H1 (cell line): ENCODE measurements at regions not wholly inside any gene's neighbourhood (a gene's known extent, or its start where the extent isn't known, plus 50 kb on each side); places are given as distances from the start of the nearest gene placed in this dataset.

Experiments
- ATF2 ChIP-seq: IDR thresholded peaks from 2 replicates; pipeline ENCODE4 v1.6.1; 2012; ENCODE audit warnings: low read length, inconsistent platforms
- BRCA1 ChIP-seq: IDR thresholded peaks from 2 replicates; pipeline ENCODE4 v1.6.1; 2012; ENCODE audit warnings: low read depth, low read length, improper control_type of control experiment
- CHD1 ChIP-seq: IDR thresholded peaks from 2 replicates; pipeline ENCODE4 v1.6.1; 2012; ENCODE audit warnings: low read depth, low read length, improper control_type of control experiment
- EZH2 ChIP-seq: fragments of 200-600 bp; sonication (generic); IDR thresholded peaks from 2 replicates; pipeline ENCODE4 v1.7.1; 2012; ENCODE audit warnings: low read depth, mild to moderate bottlenecking, moderate library complexity, low read length, inconsistent platforms; ENCODE audit not compliant: severe bottlenecking
- KDM5A ChIP-seq: fragments of 200-600 bp; IDR thresholded peaks from 2 replicates; pipeline ENCODE4 v1.7.1; 2012; ENCODE audit warnings: mild to moderate bottlenecking, low read length, inconsistent platforms, mixed read lengths
- MAFK ChIP-seq: IDR thresholded peaks from 2 replicates; pipeline ENCODE4 v1.6.1; 2012; ENCODE audit warnings: low read depth, mild to moderate bottlenecking, improper control_type of control experiment, low read length
- PHF8 ChIP-seq: fragments of 200-600 bp; sonication (generic); conservative IDR thresholded peaks from 2 replicates; pipeline ENCODE4 v1.7.1; 2012; ENCODE audit warnings: low read depth, mild to moderate bottlenecking, inconsistent platforms, low read length, moderate library complexity
- POLR2A ChIP-seq, 2 experiments: IDR thresholded peaks; 1 replicate in 1 of 2; 2 replicates in 1 of 2; pipeline ENCODE4 v1.6.1; 2011; ENCODE audit warnings: low read depth in 2 of 2, low read length in 2 of 2, mild to moderate bottlenecking in 2 of 2; ENCODE audit errors: control extremely low read depth in 1 of 2
- POLR2AphosphoS5 ChIP-seq: IDR thresholded peaks from 2 replicates; pipeline ENCODE4 v1.6.1; 2011; ENCODE audit warnings: low read depth, low read length
- SAP30 ChIP-seq: fragments of 300-600 bp; sonication (generic); IDR thresholded peaks from 2 replicates; pipeline ENCODE4 v1.7.1; 2012; ENCODE audit warnings: low read length, moderate library complexity, mild to moderate bottlenecking, inconsistent platforms; ENCODE audit not compliant: insufficient read depth, insufficient replicate concordance
- TAF1 ChIP-seq: IDR thresholded peaks from 2 replicates; pipeline ENCODE4 v1.6.1; 2011; ENCODE audit warnings: mild to moderate bottlenecking, low read depth, low read length
- TAF7 ChIP-seq: optimal IDR thresholded peaks from 2 replicates; pipeline ENCODE3; 2011; ENCODE audit warnings: low read depth, mild to moderate bottlenecking, inconsistent platforms, low read length, moderate library complexity, borderline replicate concordance
- YY1 ChIP-seq: IDR thresholded peaks from 2 replicates; pipeline ENCODE4 v1.6.1; 2011; ENCODE audit warnings: low read depth, mild to moderate bottlenecking, low read length
- TF ChIP-seq, protein P1 (sequence below), 3 experiments: IDR thresholded peaks; 1 replicate in 2 of 3; 2 replicates in 1 of 3; pipeline versions ENCODE4 v1.5.1 to v1.6.1; 2011; ENCODE audit warnings: low read length in 3 of 3, mild to moderate bottlenecking in 3 of 3, inconsistent platforms in 2 of 3, low read depth in 1 of 3, moderate library complexity in 1 of 3; ENCODE audit not compliant: insufficient read depth in 1 of 3; ENCODE audit errors: control extremely low read depth in 1 of 3

GRCh38 chr2:234330902-234331301 is 166.0 kb downstream of the ARL4C start:
- TF ChIP-seq, protein P1, sequence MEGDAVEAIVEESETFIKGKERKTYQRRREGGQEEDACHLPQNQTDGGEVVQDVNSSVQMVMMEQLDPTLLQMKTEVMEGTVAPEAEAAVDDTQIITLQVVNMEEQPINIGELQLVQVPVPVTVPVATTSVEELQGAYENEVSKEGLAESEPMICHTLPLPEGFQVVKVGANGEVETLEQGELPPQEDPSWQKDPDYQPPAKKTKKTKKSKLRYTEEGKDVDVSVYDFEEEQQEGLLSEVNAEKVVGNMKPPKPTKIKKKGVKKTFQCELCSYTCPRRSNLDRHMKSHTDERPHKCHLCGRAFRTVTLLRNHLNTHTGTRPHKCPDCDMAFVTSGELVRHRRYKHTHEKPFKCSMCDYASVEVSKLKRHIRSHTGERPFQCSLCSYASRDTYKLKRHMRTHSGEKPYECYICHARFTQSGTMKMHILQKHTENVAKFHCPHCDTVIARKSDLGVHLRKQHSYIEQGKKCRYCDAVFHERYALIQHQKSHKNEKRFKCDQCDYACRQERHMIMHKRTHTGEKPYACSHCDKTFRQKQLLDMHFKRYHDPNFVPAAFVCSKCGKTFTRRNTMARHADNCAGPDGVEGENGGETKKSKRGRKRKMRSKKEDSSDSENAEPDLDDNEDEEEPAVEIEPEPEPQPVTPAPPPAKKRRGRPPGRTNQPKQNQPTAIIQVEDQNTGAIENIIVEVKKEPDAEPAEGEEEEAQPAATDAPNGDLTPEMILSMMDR (IDR thresholded peaks at IDR 0.05; ENCODE audit: control extremely low read depth in 1 of 3, insufficient read depth in 1 of 3, low read depth in 1 of 3, low read length in 3 of 3), result no peak
- no peak for TF ChIP-seq POLR2A (IDR thresholded peaks at IDR 0.05; ENCODE audit: control extremely low read depth in 1 of 2, low read depth in 2 of 2, low read length in 2 of 2)
- TF ChIP-seq EZH2, result no peak
- no peak for TF ChIP-seq YY1
- TF ChIP-seq KDM5A, result no peak
- no peak for TF ChIP-seq POLR2AphosphoS5
- no peak for TF ChIP-seq PHF8
- no peak for TF ChIP-seq CHD1
- no peak for TF ChIP-seq BRCA1
- TF ChIP-seq TAF1, result no peak
- no peak for TF ChIP-seq MAFK
- no peak for TF ChIP-seq TAF7
- TF ChIP-seq SAP30, result no peak
- no peak for TF ChIP-seq ATF2
